ENCODE measurements at regions not wholly inside any gene's neighbourhood (a gene's known extent, or its start where the extent isn't known, plus 50 kb on each side); places are given as distances from the start of the nearest gene placed in this dataset.
A peak's percentile ranks its signal among the peaks of the same experiment; 100 is the strongest.

GRCh38 chr17:6249732-6250131, 179.6 kb downstream of the WSCD1 start (continued):
- TF ChIP-seq, protein P1, sequence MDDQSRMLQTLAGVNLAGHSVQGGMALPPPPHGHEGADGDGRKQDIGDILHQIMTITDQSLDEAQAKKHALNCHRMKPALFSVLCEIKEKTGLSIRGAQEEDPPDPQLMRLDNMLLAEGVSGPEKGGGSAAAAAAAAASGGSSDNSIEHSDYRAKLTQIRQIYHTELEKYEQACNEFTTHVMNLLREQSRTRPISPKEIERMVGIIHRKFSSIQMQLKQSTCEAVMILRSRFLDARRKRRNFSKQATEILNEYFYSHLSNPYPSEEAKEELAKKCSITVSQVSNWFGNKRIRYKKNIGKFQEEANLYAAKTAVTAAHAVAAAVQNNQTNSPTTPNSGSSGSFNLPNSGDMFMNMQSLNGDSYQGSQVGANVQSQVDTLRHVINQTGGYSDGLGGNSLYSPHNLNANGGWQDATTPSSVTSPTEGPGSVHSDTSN (IDR thresholded peaks at IDR 0.05; ENCODE audit: insufficient replicate concordance, low read depth, low read length), result no peak
- TF ChIP-seq POLR2AphosphoS2 (IDR thresholded peaks at IDR 0.05; ENCODE audit: low read depth, low read length) (no peak), SPI1 (IDR thresholded peaks at IDR 0.05; ENCODE audit: borderline replicate concordance, insufficient read depth, low read depth, low read length) (no peak), DPF2 (IDR thresholded peaks at IDR 0.05) (no peak)
- TF ChIP-seq, protein P2, sequence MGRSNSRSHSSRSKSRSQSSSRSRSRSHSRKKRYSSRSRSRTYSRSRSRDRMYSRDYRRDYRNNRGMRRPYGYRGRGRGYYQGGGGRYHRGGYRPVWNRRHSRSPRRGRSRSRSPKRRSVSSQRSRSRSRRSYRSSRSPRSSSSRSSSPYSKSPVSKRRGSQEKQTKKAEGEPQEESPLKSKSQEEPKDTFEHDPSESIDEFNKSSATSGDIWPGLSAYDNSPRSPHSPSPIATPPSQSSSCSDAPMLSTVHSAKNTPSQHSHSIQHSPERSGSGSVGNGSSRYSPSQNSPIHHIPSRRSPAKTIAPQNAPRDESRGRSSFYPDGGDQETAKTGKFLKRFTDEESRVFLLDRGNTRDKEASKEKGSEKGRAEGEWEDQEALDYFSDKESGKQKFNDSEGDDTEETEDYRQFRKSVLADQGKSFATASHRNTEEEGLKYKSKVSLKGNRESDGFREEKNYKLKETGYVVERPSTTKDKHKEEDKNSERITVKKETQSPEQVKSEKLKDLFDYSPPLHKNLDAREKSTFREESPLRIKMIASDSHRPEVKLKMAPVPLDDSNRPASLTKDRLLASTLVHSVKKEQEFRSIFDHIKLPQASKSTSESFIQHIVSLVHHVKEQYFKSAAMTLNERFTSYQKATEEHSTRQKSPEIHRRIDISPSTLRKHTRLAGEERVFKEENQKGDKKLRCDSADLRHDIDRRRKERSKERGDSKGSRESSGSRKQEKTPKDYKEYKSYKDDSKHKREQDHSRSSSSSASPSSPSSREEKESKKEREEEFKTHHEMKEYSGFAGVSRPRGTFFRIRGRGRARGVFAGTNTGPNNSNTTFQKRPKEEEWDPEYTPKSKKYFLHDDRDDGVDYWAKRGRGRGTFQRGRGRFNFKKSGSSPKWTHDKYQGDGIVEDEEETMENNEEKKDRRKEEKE (IDR thresholded peaks at IDR 0.05), result no peak

- H3K27ac ChIP-seq (ENCODE audit: control insufficient read depth, insufficient read depth), result no peak overlapping the region
- H2AFZ ChIP-seq (ENCODE audit: control insufficient read depth, low read depth, low read length), result no peak overlapping the region
- H3K27me3 ChIP-seq (replicated peaks in 1 of 2; ENCODE audit: control insufficient read depth in 2 of 2, insufficient read depth in 2 of 2, low read length in 1 of 2), result peaks cover 0 to 2% of the 10 kb centered on the region in 2 experiments; a peak in 1 of 4 replicates
- DNase-seq (ENCODE audit: low read depth, low spot score), result no peak
- H3K79me2 ChIP-seq (ENCODE audit: control insufficient read depth, insufficient read depth, low read length), result no peaks in the 10 kb centered on the region
- WGBS (ENCODE audit: insufficient coverage, insufficient replicate concordance, low lambda C conversion rate, missing lambda C conversion rate), result 30% methylated on average over 4 of the region's 4 CpGs
- in situ Hi-C loops (cut with MboI), result no loop called here
- ChIA-PET CTCF (no interaction called here), POLR2A (no interaction called here), RAD21 (ENCODE audit: unreplicated experiment) (no interaction called here), SMC1A (ENCODE audit: uncharacterized antibody, unreplicated experiment) (no interaction called here)
- no peaks in the 10 kb centered on the region for H3K9me3 ChIP-seq (replicated peaks; ENCODE audit: control insufficient read depth, insufficient read depth, low read length)
- no peak for ATAC-seq
- no peak overlapping the region for H3K9ac ChIP-seq (ENCODE audit: control insufficient read depth, insufficient read depth, low read length)
- H3K4me3 ChIP-seq, result no peak overlapping the region
- TF ChIP-seq ETV6 (conservative IDR thresholded peaks at IDR 0.05 in 1 of 2, IDR thresholded peaks at IDR 0.05 in 1 of 2; ENCODE audit: borderline replicate concordance in 1 of 2, low read depth in 1 of 2) (no peak), ZNF622 (IDR thresholded peaks at IDR 0.05) (no peak), SMARCA5 (IDR thresholded peaks at IDR 0.05) (no peak), BACH1 (IDR thresholded peaks at IDR 0.05; ENCODE audit: borderline replicate concordance) (no peak), POU2F2 (IDR thresholded peaks at IDR 0.05; ENCODE audit: borderline replicate concordance, low read depth, low read length) (no peak)
- TF ChIP-seq, protein P3, sequence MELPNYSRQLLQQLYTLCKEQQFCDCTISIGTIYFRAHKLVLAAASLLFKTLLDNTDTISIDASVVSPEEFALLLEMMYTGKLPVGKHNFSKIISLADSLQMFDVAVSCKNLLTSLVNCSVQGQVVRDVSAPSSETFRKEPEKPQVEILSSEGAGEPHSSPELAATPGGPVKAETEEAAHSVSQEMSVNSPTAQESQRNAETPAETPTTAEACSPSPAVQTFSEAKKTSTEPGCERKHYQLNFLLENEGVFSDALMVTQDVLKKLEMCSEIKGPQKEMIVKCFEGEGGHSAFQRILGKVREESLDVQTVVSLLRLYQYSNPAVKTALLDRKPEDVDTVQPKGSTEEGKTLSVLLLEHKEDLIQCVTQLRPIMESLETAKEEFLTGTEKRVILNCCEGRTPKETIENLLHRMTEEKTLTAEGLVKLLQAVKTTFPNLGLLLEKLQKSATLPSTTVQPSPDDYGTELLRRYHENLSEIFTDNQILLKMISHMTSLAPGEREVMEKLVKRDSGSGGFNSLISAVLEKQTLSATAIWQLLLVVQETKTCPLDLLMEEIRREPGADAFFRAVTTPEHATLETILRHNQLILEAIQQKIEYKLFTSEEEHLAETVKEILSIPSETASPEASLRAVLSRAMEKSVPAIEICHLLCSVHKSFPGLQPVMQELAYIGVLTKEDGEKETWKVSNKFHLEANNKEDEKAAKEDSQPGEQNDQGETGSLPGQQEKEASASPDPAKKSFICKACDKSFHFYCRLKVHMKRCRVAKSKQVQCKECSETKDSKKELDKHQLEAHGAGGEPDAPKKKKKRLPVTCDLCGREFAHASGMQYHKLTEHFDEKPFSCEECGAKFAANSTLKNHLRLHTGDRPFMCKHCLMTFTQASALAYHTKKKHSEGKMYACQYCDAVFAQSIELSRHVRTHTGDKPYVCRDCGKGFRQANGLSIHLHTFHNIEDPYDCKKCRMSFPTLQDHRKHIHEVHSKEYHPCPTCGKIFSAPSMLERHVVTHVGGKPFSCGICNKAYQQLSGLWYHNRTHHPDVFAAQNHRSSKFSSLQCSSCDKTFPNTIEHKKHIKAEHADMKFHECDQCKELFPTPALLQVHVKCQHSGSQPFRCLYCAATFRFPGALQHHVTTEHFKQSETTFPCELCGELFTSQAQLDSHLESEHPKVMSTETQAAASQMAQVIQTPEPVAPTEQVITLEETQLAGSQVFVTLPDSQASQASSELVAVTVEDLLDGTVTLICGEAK (IDR thresholded peaks at IDR 0.05; ENCODE audit: borderline replicate concordance), result peak; percentile 67
- no peak overlapping the region for H3K4me2 ChIP-seq (ENCODE audit: control insufficient read depth, insufficient read depth)
- no peak for FAIRE-seq
- no peaks in the 10 kb centered on the region for H4K20me1 ChIP-seq (ENCODE audit: control insufficient read depth, insufficient read depth)
- BruUV-seq (replicated peaks), result no TSS peak
- intact Hi-C loops (cut with micrococcal nuclease; ENCODE audit: unreplicated experiment), result no loop called here
- no peaks in the 10 kb centered on the region for H3K36me3 ChIP-seq (ENCODE audit: control insufficient read depth in 2 of 2, insufficient read depth in 2 of 2, low read length in 1 of 2)
- H3K4me1 ChIP-seq (ENCODE audit: control insufficient read depth, insufficient read depth, low read length), result no peaks in the 10 kb centered on the region
These were observed 177.9 kb downstream of the WSCD1 start for GRCh38 chr17:6248061-6248460.
